ENCODE measurements at regions not wholly inside any gene's neighbourhood (a gene's known extent, or its start where the extent isn't known, plus 50 kb on each side); places are given as distances from the start of the nearest gene placed in this dataset.

- no peak for DNase-seq
- Mint-ChIP-seq H3K27me3 (peaks cover 3% of the 10 kb centered on the region), H3K9me3 (no peaks in the 10 kb centered on the region), H3K27ac (no peak overlapping the region), H3K4me3 (no peak overlapping the region), H3K36me3 (ENCODE audit: low read depth) (no peaks in the 10 kb centered on the region), H3K4me1 (ENCODE audit: low read depth) (no peaks in the 10 kb centered on the region)
- ChIA-PET POLR2A (no interaction called here), CTCF (no interaction called here)
- no peak overlapping the region for H3K4me3 ChIP-seq (ENCODE audit: low read length)
- no peaks in the 10 kb centered on the region for H3K4me1 ChIP-seq (ENCODE audit: insufficient read depth, low read length)
- no peak overlapping the region for H3K27ac ChIP-seq (ENCODE audit: low read depth in 1 of 2, low read length in 2 of 2)
- no peaks in the 10 kb centered on the region for H3K9me3 ChIP-seq (ENCODE audit: control insufficient read depth in 1 of 2, insufficient read depth in 1 of 2, low read length in 2 of 2)
- H3K27me3 ChIP-seq (ENCODE audit: control insufficient read depth in 1 of 2, insufficient read depth in 2 of 2, low read length in 2 of 2) = no peaks in the 10 kb centered on the region
- TF ChIP-seq CTCF (IDR thresholded peaks at IDR 0.05) = no peak
- no peak for ATAC-seq (ENCODE audit: poor library complexity)
- intact Hi-C loops (cut with DNase I, micrococcal nuclease) = no loop called here
- no peaks in the 10 kb centered on the region for H3K36me3 ChIP-seq (ENCODE audit: insufficient read depth, low read length)
Observed at GRCh38 chrX:15059474-15059873, 186.3 kb downstream of the MOSPD2 start.

- Histone ChIP-seq H3K27me3 (ENCODE audit: control insufficient read depth in 1 of 2, insufficient read depth in 2 of 2, low read length in 2 of 2) (no peaks in the 10 kb centered on the region), H3K4me1 (ENCODE audit: insufficient read depth, low read length) (no peaks in the 10 kb centered on the region), H3K9me3 (ENCODE audit: control insufficient read depth in 1 of 2, insufficient read depth in 1 of 2, low read length in 2 of 2) (no peaks in the 10 kb centered on the region), H3K4me3 (ENCODE audit: low read length) (no peak overlapping the region), H3K27ac (ENCODE audit: low read depth in 1 of 2, low read length in 2 of 2) (no peak overlapping the region), H3K36me3 (ENCODE audit: insufficient read depth, low read length) (no peaks in the 10 kb centered on the region)
- Mint-ChIP-seq H3K4me3 (no peak overlapping the region), H3K4me1 (ENCODE audit: low read depth) (no peaks in the 10 kb centered on the region), H3K9me3 (no peaks in the 10 kb centered on the region), H3K36me3 (ENCODE audit: low read depth) (no peaks in the 10 kb centered on the region), H3K27ac (no peak overlapping the region), H3K27me3 (no peaks in the 10 kb centered on the region)
- no peak for TF ChIP-seq CTCF (IDR thresholded peaks at IDR 0.05)
- CTCF ChIA-PET = no interaction called here
- POLR2A ChIA-PET = no interaction called here
- ATAC-seq (ENCODE audit: poor library complexity) = no peak
- intact Hi-C loops (cut with DNase I, micrococcal nuclease) = no loop called here
- no peak for DNase-seq
Observed at GRCh38 chrX:15056044-15056443, 182.8 kb downstream of the MOSPD2 start.

GRCh38 chrX:15055146-15055930, 182.1 kb downstream of the MOSPD2 start:
- H3K27me3 ChIP-seq (ENCODE audit: control insufficient read depth in 1 of 2, insufficient read depth in 2 of 2, low read length in 2 of 2) = no peaks in the 10 kb centered on the region
- H3K4me1 Mint-ChIP-seq (ENCODE audit: low read depth) = no peaks in the 10 kb centered on the region
- H3K27me3 Mint-ChIP-seq = no peaks in the 10 kb centered on the region
- POLR2A ChIA-PET = no interaction called here
- no peak for TF ChIP-seq CTCF (IDR thresholded peaks at IDR 0.05)
- no peaks in the 10 kb centered on the region for H3K36me3 Mint-ChIP-seq (ENCODE audit: low read depth)
- no peaks in the 10 kb centered on the region for H3K9me3 ChIP-seq (ENCODE audit: control insufficient read depth in 1 of 2, insufficient read depth in 1 of 2, low read length in 2 of 2)
- intact Hi-C loops (cut with DNase I, micrococcal nuclease) = no loop called here
- DNase-seq (no peak), ATAC-seq (ENCODE audit: poor library complexity) (no peak)
- no peak overlapping the region for H3K4me3 ChIP-seq (ENCODE audit: low read length)
- H3K4me1 ChIP-seq (ENCODE audit: insufficient read depth, low read length) = no peaks in the 10 kb centered on the region
- no peak overlapping the region for H3K27ac Mint-ChIP-seq
- H3K4me3 Mint-ChIP-seq = no peak overlapping the region
- no peaks in the 10 kb centered on the region for H3K36me3 ChIP-seq (ENCODE audit: insufficient read depth, low read length)
- CTCF ChIA-PET = no interaction called here
- H3K9me3 Mint-ChIP-seq = no peaks in the 10 kb centered on the region
- no peak overlapping the region for H3K27ac ChIP-seq (ENCODE audit: low read depth in 1 of 2, low read length in 2 of 2)

Measured in CD4-positive, alpha-beta T cell (primary cell).